ENCODE measurements at regions not wholly inside any gene's neighbourhood (a gene's known extent, or its start where the extent isn't known, plus 50 kb on each side); places are given as distances from the start of the nearest gene placed in this dataset.

DNA sequence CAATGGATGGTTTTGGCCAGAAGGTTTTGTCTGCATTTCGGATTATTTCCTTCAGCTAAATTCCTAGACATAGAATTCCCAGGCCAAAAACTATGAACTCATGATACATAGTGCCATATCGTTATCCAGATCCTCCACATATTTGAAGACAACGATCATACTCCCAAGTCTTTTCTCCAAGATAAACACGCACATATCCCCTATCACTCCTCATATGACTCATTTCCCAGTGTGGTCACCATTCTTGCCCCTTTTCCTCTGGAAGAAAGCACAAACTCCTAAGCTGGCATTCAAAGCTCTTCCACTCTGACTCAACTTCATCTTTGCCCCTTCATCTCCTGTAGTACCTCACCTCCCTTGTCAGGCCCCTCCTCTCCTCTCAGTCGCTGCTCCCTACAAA lies 277.6 kb downstream of the PLPP3 start:
- TF ChIP-seq ZFX (IDR thresholded peaks at IDR 0.05; ENCODE audit: borderline replicate concordance), result no peak
- TF ChIP-seq, protein P1, sequence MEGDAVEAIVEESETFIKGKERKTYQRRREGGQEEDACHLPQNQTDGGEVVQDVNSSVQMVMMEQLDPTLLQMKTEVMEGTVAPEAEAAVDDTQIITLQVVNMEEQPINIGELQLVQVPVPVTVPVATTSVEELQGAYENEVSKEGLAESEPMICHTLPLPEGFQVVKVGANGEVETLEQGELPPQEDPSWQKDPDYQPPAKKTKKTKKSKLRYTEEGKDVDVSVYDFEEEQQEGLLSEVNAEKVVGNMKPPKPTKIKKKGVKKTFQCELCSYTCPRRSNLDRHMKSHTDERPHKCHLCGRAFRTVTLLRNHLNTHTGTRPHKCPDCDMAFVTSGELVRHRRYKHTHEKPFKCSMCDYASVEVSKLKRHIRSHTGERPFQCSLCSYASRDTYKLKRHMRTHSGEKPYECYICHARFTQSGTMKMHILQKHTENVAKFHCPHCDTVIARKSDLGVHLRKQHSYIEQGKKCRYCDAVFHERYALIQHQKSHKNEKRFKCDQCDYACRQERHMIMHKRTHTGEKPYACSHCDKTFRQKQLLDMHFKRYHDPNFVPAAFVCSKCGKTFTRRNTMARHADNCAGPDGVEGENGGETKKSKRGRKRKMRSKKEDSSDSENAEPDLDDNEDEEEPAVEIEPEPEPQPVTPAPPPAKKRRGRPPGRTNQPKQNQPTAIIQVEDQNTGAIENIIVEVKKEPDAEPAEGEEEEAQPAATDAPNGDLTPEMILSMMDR (IDR thresholded peaks at IDR 0.05), result no peak
- H3K27ac ChIP-seq, result no peak overlapping the region

DNA sequence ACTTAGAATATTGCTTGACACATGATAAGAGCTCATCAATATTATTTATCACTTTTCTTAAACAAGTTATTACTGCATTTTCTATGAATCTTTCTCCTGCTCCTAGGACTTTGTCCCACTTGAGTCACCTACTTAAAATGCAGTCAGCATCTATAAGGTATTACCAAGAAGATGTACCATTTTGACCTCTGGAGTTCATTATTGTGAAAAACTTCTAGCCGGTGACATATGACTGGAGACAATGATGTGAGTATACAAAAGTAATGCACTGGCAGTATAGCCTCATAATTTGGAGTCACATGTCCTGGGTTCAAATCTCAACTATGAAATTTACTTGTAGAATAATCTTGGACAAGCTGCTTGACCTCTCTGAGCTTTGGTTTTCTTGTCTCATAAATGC lies 278.5 kb downstream of the PLPP3 start:
- no peak for TF ChIP-seq ZFX (IDR thresholded peaks at IDR 0.05; ENCODE audit: borderline replicate concordance)
- TF ChIP-seq, protein P1 (IDR thresholded peaks at IDR 0.05), result no peak

DNA sequence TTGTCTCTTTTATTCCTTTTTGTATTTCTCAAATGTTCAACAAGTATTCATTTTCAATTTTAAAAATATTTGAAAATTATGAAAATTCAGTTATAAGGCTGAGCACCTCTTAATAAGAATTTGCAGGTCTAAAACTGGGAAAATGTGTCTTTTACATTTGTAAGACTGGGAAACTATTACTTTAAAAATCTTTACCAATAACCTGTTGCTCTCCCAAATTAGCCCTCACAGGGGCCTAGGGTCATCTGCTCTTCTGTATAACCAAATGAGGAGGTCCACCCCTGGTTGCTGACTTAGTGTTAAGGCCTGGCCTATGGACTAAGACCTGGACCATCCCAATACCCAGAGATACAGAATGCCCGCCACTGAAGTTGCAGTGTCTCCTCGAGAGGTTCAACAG lies 280.5 kb downstream of the PLPP3 start:
- TF ChIP-seq, protein P1 (IDR thresholded peaks at IDR 0.05), result no peak
- no peak for TF ChIP-seq ZFX (IDR thresholded peaks at IDR 0.05; ENCODE audit: borderline replicate concordance)
- no peak overlapping the region for H3K27ac ChIP-seq

More for the DNA sequence above, 278.5 kb downstream of the PLPP3 start:
- no peak overlapping the region for H3K27ac ChIP-seq

DNA sequence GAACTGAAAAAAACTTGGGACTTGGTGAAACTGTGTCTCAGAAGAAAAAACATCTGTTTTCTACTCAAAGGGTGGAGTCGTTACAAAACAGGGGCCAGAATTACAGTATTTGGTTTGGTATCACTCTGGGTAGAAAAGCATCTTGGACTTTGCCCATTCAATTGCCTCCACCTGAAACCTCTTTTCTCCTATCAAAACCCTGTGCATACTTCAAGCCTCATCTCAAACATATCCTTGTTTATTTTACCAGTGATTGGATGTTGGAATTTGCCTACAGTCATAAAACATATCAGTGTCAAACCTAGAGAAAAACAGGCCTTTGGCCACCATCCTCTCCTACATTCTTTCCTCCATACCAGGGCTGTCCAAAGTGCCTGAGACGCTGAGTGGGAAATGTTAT lies 281.5 kb downstream of the PLPP3 start:
- TF ChIP-seq, protein P1 (IDR thresholded peaks at IDR 0.05), result no peak
- no peak for TF ChIP-seq ZFX (IDR thresholded peaks at IDR 0.05; ENCODE audit: borderline replicate concordance)
- no peak overlapping the region for H3K27ac ChIP-seq

DNA sequence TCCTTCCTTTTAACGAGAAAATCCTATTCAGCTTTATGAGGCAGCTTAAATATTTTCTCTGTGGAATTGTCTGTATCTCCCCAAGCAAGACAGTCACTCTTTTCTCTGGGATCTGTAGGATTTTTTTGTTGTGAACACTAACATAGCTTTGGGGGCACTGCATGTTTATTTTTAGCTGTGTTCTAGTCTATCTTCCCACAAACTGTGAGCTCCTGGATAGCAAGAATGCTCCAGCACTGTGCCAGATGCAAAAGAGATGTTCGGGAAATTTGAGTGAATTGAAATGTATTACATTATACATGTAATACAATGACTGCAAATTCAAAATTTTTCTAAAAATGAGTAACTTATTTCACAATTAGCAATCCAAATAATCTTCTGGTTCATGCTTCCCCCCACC lies 282.2 kb downstream of the PLPP3 start:
- no peak overlapping the region for H3K27ac ChIP-seq
- TF ChIP-seq, protein P1 (IDR thresholded peaks at IDR 0.05), result no peak
- TF ChIP-seq ZFX (IDR thresholded peaks at IDR 0.05; ENCODE audit: borderline replicate concordance), result no peak

DNA sequence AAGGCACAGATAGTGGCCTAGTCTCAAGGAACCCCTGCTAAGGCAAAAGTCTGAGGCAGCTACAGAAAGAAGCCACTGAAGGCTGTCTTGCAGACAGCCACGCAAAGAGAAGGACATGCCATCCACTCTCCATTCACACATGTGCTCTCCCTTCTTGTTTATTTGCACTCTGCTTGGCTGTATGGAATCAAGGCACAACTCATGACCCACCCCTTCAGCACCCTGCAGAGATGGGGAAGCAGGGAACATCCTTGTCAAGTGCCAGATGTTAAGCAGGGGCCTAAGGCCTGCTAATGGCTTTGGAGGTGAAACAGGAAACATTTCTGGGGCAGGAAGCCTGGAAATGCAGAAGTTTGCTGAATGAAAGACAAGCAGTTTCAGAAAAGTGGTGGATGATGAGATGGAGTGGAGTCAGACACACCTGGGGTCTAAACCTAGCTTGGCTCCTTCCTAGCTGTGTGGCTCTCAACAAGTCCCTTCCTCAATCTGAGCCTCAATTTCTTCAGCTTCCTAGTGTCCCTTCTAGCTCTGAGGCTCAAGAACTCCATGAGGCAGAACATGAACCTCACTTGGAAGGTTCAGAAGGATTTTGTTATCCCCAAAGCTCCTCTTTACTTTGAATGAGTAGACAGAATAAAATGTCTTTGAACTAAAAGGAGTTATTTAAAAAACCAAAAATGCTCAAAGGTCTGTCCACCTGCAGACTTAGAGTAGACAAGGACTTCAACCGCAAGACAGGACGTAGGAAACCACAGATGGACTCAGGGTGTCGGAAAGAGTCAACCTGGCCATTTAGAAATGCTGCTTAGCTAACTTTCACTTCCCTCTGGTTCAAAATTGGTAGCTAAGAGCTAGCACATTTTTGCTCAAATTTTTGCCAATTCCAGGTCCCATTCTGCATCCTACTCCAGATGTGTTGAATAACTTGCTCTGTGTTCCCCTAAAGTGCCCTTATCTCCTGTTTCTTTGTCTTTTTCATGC lies 283.1 kb downstream of the PLPP3 start:
- no peak overlapping the region for H3K27ac ChIP-seq
- TF ChIP-seq, protein P1 (IDR thresholded peaks at IDR 0.05), result no peak
- no peak for TF ChIP-seq ZFX (IDR thresholded peaks at IDR 0.05; ENCODE audit: borderline replicate concordance)

DNA sequence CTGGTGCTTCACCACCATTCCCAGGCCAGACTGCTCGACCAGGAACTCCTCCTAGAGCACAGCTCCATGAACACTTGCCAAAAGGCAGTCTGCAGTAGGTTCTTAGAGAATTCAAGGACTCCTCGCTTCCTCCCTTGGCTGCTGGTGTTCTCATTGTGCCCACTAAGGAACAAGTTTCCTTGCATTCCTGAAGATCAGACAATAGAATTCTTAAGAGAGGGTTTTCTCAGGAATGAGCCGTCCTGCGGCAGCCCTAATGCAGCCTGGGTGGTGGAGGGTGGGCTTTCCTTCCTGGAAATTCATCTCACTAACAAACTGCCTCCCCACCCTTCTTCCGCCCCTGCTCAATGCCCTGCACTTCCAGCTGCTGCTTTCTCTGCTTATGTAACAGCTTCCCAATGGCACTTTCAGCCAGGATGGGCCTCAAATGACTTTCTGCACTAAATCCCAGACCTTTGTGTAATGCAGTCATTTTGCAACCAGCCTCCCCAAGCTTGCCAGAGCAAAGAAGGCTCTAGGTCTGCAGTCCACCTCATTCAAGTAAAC lies 287.9 kb downstream of the PLPP3 start:
- no peak overlapping the region for H3K27ac ChIP-seq
- TF ChIP-seq, protein P1 (IDR thresholded peaks at IDR 0.05), result no peak
- TF ChIP-seq ZFX (IDR thresholded peaks at IDR 0.05; ENCODE audit: borderline replicate concordance), result no peak

Data from 22Rv1 (cell line).